GM12872 (cell line): ENCODE measurements at regions not wholly inside any gene's neighbourhood (a gene's known extent, or its start where the extent isn't known, plus 50 kb on each side); places are given as distances from the start of the nearest gene placed in this dataset.

Experiments used
- TF ChIP-seq, protein P1 (sequence below): IDR thresholded peaks from 3 replicates; pipeline ENCODE4 v1.5.1; 2011; ENCODE audit warnings: low read depth, mild to moderate bottlenecking, low read length, moderate library complexity; ENCODE audit not compliant: insufficient read depth

DNA sequence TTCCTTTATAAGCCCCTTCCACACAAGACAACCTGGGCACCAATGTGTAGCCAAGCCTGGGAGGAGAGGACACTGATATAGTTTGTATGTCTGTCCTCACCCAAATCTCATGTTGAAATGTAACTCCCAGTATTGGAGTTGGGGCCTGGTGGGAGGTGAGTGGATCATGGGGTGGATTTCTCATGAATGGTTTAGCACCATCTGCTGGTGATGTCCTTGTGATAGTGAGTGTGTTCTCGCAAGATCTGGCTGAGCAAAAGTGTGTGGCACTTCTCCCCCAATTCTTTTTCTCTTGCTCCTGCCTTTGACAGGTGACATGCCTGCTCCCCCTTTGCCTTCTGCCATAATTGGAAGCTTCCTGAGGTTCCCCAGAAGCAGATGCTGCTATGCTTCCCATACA, 135.8 kb downstream of the USP31 start:
- TF ChIP-seq, protein P1, sequence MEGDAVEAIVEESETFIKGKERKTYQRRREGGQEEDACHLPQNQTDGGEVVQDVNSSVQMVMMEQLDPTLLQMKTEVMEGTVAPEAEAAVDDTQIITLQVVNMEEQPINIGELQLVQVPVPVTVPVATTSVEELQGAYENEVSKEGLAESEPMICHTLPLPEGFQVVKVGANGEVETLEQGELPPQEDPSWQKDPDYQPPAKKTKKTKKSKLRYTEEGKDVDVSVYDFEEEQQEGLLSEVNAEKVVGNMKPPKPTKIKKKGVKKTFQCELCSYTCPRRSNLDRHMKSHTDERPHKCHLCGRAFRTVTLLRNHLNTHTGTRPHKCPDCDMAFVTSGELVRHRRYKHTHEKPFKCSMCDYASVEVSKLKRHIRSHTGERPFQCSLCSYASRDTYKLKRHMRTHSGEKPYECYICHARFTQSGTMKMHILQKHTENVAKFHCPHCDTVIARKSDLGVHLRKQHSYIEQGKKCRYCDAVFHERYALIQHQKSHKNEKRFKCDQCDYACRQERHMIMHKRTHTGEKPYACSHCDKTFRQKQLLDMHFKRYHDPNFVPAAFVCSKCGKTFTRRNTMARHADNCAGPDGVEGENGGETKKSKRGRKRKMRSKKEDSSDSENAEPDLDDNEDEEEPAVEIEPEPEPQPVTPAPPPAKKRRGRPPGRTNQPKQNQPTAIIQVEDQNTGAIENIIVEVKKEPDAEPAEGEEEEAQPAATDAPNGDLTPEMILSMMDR, result peak; percentile 26; the same call in 1 of the 3 replicates

DNA sequence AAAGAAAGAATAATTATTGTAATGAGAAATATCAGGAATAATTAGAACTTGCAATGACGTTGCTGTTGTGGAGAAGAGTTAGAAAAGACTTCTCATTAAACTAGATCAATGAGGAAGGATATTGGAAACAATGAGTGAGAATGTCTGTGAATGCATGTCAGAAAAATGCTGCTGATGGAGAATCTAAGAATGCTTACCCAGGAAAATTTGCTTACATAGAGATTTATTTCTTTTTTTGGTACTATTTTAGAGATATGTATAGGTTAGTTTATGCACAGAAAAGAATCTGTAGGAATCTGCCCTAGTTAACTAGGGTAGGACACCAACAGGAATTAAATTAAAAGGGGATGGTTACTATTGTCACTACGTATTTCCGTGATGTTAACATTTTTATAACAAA, 140.2 kb downstream of the USP31 start:
- TF ChIP-seq, protein P1, result no peak

DNA sequence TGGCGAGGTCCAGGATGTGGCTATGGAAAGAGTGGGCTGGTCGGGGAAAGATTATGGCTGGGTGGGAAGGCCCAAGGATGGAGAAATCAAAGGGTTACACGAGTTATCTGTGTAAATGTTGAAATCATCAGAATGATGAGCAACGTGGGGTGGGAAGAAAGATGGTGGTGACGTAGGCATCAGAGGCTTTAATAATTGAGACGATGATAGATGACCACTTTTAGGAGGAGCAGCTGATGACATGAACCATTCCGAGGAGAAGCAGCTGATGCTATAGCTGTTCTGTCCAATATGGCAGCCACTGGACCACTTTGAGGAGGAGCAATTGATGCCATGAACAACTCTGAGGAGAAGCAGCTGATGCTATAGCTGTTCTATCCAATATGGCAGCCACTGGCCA, 141.2 kb downstream of the USP31 start:
- TF ChIP-seq, protein P1, result no peak

DNA sequence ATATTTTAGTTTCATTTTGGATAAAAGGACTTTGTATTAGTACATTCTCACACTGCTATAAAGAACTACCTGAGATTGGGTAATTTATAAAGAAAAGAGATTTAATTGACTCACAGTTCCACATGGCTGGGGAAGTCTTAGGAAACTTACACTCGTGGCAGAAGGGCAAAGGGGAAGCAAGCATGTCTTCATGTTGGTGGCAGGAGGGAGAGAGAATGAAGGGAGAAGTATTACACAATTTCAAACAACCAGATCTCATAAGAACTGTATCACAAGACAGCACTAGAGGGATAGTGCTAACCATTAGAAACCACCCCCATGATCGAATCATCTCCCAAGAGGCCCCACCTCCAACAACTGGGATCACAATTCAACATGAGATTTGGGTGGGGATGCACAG, 142.9 kb downstream of the USP31 start:
- TF ChIP-seq, protein P1, result no peak

DNA sequence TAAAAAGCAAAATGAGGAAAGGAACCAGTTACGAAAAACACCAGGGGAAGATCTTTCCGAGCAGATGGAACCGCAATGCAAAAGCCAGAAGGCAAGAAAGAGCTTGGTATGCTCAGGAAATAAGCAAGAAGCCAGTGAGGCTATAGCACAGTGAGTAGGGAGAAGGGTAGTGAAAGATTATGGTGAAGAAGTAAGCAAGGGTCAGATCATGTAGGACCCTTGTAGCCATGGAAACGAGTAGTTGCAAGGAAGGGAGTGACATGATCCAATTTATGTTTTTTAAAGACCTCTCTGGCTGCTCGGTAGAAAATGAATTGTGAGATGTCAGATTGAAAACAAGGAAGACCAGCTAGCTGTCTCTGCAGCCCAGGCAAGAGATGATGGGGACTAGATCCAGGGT, 143.3 kb downstream of the USP31 start:
- TF ChIP-seq, protein P1, result no peak

DNA sequence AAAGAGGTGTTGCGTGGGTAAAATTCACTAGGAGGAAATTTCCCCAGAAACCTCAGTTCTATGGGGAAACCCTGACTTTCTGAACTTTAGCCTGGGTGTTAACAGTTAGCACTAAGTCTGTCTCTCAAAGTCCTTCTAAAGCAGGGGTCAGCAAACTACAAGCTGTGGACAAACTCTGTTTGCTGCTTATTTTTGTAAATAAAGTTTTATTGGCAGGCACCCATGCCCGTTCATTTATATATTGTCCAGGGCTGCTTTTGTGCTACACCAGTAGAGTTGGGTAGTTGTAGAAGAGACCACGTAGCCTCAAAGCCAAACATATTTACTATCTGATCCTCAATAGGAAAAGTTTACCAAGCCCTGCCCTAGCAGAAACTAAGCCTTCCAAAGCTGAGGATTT, 159.7 kb downstream of the USP31 start:
- TF ChIP-seq, protein P1, result no peak

DNA sequence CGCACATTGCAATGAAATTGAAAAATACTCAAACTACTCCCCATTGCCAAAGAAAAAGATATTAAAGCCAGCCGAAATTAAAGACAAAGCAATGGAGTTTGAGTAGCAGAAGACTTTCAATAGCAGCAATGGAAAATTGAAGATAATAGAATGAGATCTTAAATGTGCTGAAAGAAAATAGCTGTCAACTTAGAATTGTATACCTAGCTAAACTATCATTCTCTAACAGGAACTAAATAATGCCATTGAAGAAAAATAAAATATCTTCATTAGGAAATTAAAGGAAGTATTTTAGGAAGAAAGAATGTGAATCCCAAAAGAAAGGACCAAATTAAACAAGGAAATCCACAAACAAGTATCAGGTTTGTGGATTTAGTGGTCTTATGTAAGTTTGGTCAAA, 165.6 kb downstream of the USP31 start:
- TF ChIP-seq, protein P1, result no peak

DNA sequence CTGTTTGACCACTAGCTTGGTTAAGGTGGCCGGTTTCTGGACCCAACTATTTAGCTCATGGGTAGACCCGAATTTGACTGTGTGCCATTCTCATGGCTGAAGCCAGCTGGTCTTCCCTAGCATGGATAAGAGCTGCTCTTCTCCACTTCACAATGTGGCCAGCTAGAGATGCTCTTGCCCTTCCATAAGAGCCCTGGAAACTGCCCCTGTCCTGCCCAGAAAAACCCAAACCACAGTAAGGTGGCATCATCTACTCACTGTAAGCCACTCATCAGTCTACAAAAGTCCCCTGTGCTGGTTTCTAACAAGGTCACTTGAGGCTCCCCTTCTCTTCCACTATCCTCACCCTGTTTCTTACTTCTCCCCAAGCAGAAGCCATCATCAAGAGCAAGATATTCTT, 165.1 kb downstream of the HS3ST2 start:
- TF ChIP-seq, protein P1, result no peak; the same call in 2 of the 3 replicates
